ENCODE measurements at regions not wholly inside any gene's neighbourhood (a gene's known extent, or its start where the extent isn't known, plus 50 kb on each side); places are given as distances from the start of the nearest gene placed in this dataset.

- Histone ChIP-seq H3K27ac (no peak overlapping the region), H3K4me1 (no peaks in the 10 kb centered on the region), H3K27me3 (no peaks in the 10 kb centered on the region), H3K4me3 (no peak overlapping the region), H3K36me3 (no peaks in the 10 kb centered on the region), H3K9me3 (no peaks in the 10 kb centered on the region)
- intact Hi-C loops (cut with DNase I), result no loop called here
- TF ChIP-seq CTCF (IDR thresholded peaks at IDR 0.05), result no peak
- no peak for DNase-seq
- ATAC-seq, result no peak
- FAIRE-seq, result no peak
These were observed 934.3 kb upstream of the SLIT2 start for GRCh38 chr4:19317377-19317776.

- FAIRE-seq (no peak), DNase-seq (no peak), ATAC-seq (no peak)
- WGBS, 2 donors, result 44 to 53% methylated on average over 1 of the region's 1 CpG
- intact Hi-C loops (cut with DNase I), result no loop called here
- Histone ChIP-seq H3K27ac (no peak overlapping the region), H3K4me1 (no peaks in the 10 kb centered on the region), H3K9me3 (no peaks in the 10 kb centered on the region), H3K36me3 (no peaks in the 10 kb centered on the region), H3K4me3 (no peak overlapping the region), H3K27me3 (no peaks in the 10 kb centered on the region)
- no peak for TF ChIP-seq CTCF (IDR thresholded peaks at IDR 0.05)
These were observed 937.6 kb upstream of the SLIT2 start for GRCh38 chr4:19314116-19314515.

- intact Hi-C loops (cut with DNase I), result no loop called here
- 37 to 41% methylated on average over 2 of the region's 2 CpGs for WGBS, 2 donors
- no peak for FAIRE-seq
- Histone ChIP-seq H3K9me3 (no peaks in the 10 kb centered on the region), H3K4me1 (no peaks in the 10 kb centered on the region), H3K36me3 (no peaks in the 10 kb centered on the region), H3K4me3 (no peak overlapping the region), H3K27ac (no peak overlapping the region), H3K27me3 (no peaks in the 10 kb centered on the region)
- no peak for DNase-seq
- no peak for TF ChIP-seq CTCF (IDR thresholded peaks at IDR 0.05)
- ATAC-seq, result no peak
These were observed 942.3 kb upstream of the SLIT2 start for GRCh38 chr4:19309378-19309777.

GRCh38 chr4:19304028-19304427 lies 947.7 kb upstream of the SLIT2 start:
- Histone ChIP-seq H3K27ac (no peak overlapping the region), H3K9me3 (no peaks in the 10 kb centered on the region), H3K4me1 (no peaks in the 10 kb centered on the region), H3K27me3 (no peaks in the 10 kb centered on the region), H3K4me3 (no peak overlapping the region), H3K36me3 (no peaks in the 10 kb centered on the region)
- FAIRE-seq (no peak), DNase-seq (no peak), ATAC-seq (no peak)
- intact Hi-C loops (cut with DNase I), result no loop called here
- WGBS, 2 donors, result 41 to 47% methylated on average over 2 of the region's 2 CpGs
- TF ChIP-seq CTCF (IDR thresholded peaks at IDR 0.05), result no peak

GRCh38 chr4:19301527-19301926 lies 950.2 kb upstream of the SLIT2 start:
- Histone ChIP-seq H3K9me3 (no peaks in the 10 kb centered on the region), H3K27ac (no peak overlapping the region), H3K4me1 (no peaks in the 10 kb centered on the region), H3K36me3 (no peaks in the 10 kb centered on the region), H3K27me3 (no peaks in the 10 kb centered on the region), H3K4me3 (no peak overlapping the region)
- FAIRE-seq (no peak), ATAC-seq (no peak), DNase-seq (no peak)
- no peak for TF ChIP-seq CTCF (IDR thresholded peaks at IDR 0.05)
- 23 to 28% methylated on average over 4 of the region's 4 CpGs for WGBS, 2 donors
- intact Hi-C loops (cut with DNase I), result no loop called here
